Choroid plexus epithelial cell (primary cell): ENCODE measurements at regions not wholly inside any gene's neighbourhood (a gene's known extent, or its start where the extent isn't known, plus 50 kb on each side); places are given as distances from the start of the nearest gene placed in this dataset.

ENCODE experiments used
- DNase-seq: peaks from one replicate; pipeline ENCODE4 v3.0.0-alpha.2; 2010; ENCODE audit warnings: low read depth
- H3K4me3 ChIP-seq: 2 replicates; pipeline ENCODE4 v1.5.1; 2011; ENCODE audit warnings: low read depth, mild to moderate bottlenecking, control low read depth, low read length, moderate library complexity
- CTCF ChIP-seq: conservative IDR thresholded peaks from 2 replicates; pipeline ENCODE4 v1.5.1; 2011; ENCODE audit warnings: low read depth, mild to moderate bottlenecking, control low read depth, inconsistent platforms, low read length, moderate library complexity

GRCh38 chr3:162774613-162775100 lies 1278.0 kb downstream of the OTOL1 start:
- no peak overlapping the region for H3K4me3 ChIP-seq
- no peak for DNase-seq
- no peak for TF ChIP-seq CTCF

GRCh38 chr3:162776148-162776547 lies 1279.5 kb downstream of the OTOL1 start:
- peak; percentile 19 for DNase-seq
- H3K4me3 ChIP-seq, result no peak overlapping the region
- TF ChIP-seq CTCF, result no peak

- no peak for DNase-seq
These were observed 1280.5 kb downstream of the OTOL1 start for GRCh38 chr3:162777118-162777517.

GRCh38 chr3:162780313-162780712 lies 1283.7 kb downstream of the OTOL1 start:
- no peak for DNase-seq
- no peak overlapping the region for H3K4me3 ChIP-seq
- no peak for TF ChIP-seq CTCF

More at GRCh38 chr3:162777118-162777517, 1280.5 kb downstream of the OTOL1 start:
- no peak overlapping the region for H3K4me3 ChIP-seq
- no peak for TF ChIP-seq CTCF

- no peak for TF ChIP-seq CTCF
- no peak overlapping the region for H3K4me3 ChIP-seq
- DNase-seq, result peak; percentile 33
These were observed 1303.3 kb downstream of the OTOL1 start for GRCh38 chr3:162799910-162800309.

GRCh38 chr3:162802228-162802965 lies 1305.8 kb downstream of the OTOL1 start:
- no peak for DNase-seq
- no peak overlapping the region for H3K4me3 ChIP-seq

More at GRCh38 chr3:162802228-162802965, 1305.8 kb downstream of the OTOL1 start:
- TF ChIP-seq CTCF, result no peak
